HL-60/S4 (cell line): ENCODE measurements at regions not wholly inside any gene's neighbourhood (a gene's known extent, or its start where the extent isn't known, plus 50 kb on each side); places are given as distances from the start of the nearest gene placed in this dataset.
"Not testable (repeated sequence)": the region's sequence is repeated elsewhere in the genome, so short reads cannot be mapped to it uniquely, and the experiment has no call there.

Experiments
- in situ Hi-C: fragments of 300-500 bp; cut with MboI; formaldehyde crosslinking; loops from 2 replicates; pipeline ENCODE4 v1.14.3; 2022; ENCODE audit warnings: low sequenced_read_pairs

GRCh38 chr18:995629-996028, 91.0 kb downstream of the ADCYAP1 start:
- in situ Hi-C loops, result no loop called here

GRCh38 chr18:997499-997898, 92.8 kb downstream of the ADCYAP1 start:
- in situ Hi-C loops, result no loop called here

GRCh38 chr18:998936-999335, 94.3 kb downstream of the ADCYAP1 start:
- in situ Hi-C loops, result no loop called here

GRCh38 chr18:1002653-1003178, 98.0 kb downstream of the ADCYAP1 start:
- in situ Hi-C loops, result no loop called here

- in situ Hi-C loops, result no loop called here
Measured at GRCh38 chr18:1003499-1003898, 98.8 kb downstream of the ADCYAP1 start.

- in situ Hi-C loops, result no loop called here
Measured at GRCh38 chr18:1006304-1006703, 101.6 kb downstream of the ADCYAP1 start.

GRCh38 chr18:1006965-1007364, 102.3 kb downstream of the ADCYAP1 start:
- in situ Hi-C loops, result no loop called here

- in situ Hi-C loops, result no loop called here
Measured at GRCh38 chr18:1011349-1011748, 106.7 kb downstream of the ADCYAP1 start.

GRCh38 chr18:1012775-1013174, 108.1 kb downstream of the ADCYAP1 start:
- in situ Hi-C loops, result no loop called here

GRCh38 chr18:1013951-1014350, 109.3 kb downstream of the ADCYAP1 start:
- in situ Hi-C loops, result no loop called here

GRCh38 chr18:1014509-1014908, 109.8 kb downstream of the ADCYAP1 start:
- in situ Hi-C loops, result no loop called here

GRCh38 chr18:1014951-1015624, 110.4 kb downstream of the ADCYAP1 start:
- in situ Hi-C loops, result no loop called here

GRCh38 chr18:1015777-1016176, 111.1 kb downstream of the ADCYAP1 start:
- in situ Hi-C loops, result no loop called here

GRCh38 chr18:1017227-1018058, 112.8 kb downstream of the ADCYAP1 start:
- in situ Hi-C loops, result no loop called here

- in situ Hi-C loops, result no loop called here
Measured at GRCh38 chr18:1018181-1018681, 113.6 kb downstream of the ADCYAP1 start.

- in situ Hi-C loops, result no loop called here
Measured at GRCh38 chr18:1019191-1019590, 114.5 kb downstream of the ADCYAP1 start.

- in situ Hi-C loops, result no loop called here
Measured at GRCh38 chr18:1020731-1021344, 116.2 kb downstream of the ADCYAP1 start.

- in situ Hi-C loops, result no loop called here
Measured at GRCh38 chr18:1026930-1027329, 122.3 kb downstream of the ADCYAP1 start.

- in situ Hi-C loops, result not testable (repeated sequence)
Measured at GRCh38 chr18:1033092-1033491, 128.4 kb downstream of the ADCYAP1 start.

GRCh38 chr18:1034971-1035370, 130.3 kb downstream of the ADCYAP1 start:
- in situ Hi-C loops, result no loop called here

GRCh38 chr18:1036926-1037325, 132.3 kb downstream of the ADCYAP1 start:
- in situ Hi-C loops, result no loop called here
